ENCODE measurements at regions not wholly inside any gene's neighbourhood (a gene's known extent, or its start where the extent isn't known, plus 50 kb on each side); places are given as distances from the start of the nearest gene placed in this dataset.

DNA sequence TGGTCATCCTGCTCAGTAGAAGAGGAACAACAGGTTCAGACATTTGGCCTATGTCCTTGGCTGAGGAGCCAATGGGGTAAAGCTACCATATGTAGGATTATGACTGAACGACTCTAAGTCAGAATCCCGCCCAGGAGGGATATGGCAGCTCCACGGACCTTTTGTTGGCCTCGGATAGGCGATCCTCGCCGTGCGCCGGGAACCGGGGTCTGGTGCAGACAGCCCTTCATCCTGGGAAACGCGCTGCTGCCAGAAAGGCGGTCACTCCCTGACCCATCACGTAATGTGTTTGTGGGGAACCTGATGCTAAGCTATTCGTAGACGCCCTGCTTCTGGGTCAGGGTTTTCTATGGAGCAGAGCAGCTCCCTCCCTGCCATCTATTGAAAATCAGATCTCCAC is 178.9 kb upstream of the ALG10B start:
- TF ChIP-seq YY1 (IDR thresholded peaks at IDR 0.05; ENCODE audit: low read depth) (no peak), CEBPB (IDR thresholded peaks at IDR 0.05) (no peak), TCF12 (IDR thresholded peaks at IDR 0.05; ENCODE audit: low read depth) (no peak), CREB1 (IDR thresholded peaks at IDR 0.05; ENCODE audit: low read depth) (no peak), TEAD4 (IDR thresholded peaks at IDR 0.05) (no peak), TAF1 (IDR thresholded peaks at IDR 0.05; ENCODE audit: low read depth) (no peak), EP300 (IDR thresholded peaks at IDR 0.05; ENCODE audit: borderline replicate concordance) (no peak), EGR1 (IDR thresholded peaks at IDR 0.05) (no peak), RAD21 (IDR thresholded peaks at IDR 0.05; ENCODE audit: low read depth) (no peak)
- TF ChIP-seq, protein P1, sequence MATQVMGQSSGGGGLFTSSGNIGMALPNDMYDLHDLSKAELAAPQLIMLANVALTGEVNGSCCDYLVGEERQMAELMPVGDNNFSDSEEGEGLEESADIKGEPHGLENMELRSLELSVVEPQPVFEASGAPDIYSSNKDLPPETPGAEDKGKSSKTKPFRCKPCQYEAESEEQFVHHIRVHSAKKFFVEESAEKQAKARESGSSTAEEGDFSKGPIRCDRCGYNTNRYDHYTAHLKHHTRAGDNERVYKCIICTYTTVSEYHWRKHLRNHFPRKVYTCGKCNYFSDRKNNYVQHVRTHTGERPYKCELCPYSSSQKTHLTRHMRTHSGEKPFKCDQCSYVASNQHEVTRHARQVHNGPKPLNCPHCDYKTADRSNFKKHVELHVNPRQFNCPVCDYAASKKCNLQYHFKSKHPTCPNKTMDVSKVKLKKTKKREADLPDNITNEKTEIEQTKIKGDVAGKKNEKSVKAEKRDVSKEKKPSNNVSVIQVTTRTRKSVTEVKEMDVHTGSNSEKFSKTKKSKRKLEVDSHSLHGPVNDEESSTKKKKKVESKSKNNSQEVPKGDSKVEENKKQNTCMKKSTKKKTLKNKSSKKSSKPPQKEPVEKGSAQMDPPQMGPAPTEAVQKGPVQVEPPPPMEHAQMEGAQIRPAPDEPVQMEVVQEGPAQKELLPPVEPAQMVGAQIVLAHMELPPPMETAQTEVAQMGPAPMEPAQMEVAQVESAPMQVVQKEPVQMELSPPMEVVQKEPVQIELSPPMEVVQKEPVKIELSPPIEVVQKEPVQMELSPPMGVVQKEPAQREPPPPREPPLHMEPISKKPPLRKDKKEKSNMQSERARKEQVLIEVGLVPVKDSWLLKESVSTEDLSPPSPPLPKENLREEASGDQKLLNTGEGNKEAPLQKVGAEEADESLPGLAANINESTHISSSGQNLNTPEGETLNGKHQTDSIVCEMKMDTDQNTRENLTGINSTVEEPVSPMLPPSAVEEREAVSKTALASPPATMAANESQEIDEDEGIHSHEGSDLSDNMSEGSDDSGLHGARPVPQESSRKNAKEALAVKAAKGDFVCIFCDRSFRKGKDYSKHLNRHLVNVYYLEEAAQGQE (IDR thresholded peaks at IDR 0.05; ENCODE audit: low read depth), result no peak
- TF ChIP-seq, protein P2, sequence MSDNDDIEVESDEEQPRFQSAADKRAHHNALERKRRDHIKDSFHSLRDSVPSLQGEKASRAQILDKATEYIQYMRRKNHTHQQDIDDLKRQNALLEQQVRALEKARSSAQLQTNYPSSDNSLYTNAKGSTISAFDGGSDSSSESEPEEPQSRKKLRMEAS (IDR thresholded peaks at IDR 0.05), result no peak
- TF ChIP-seq, protein P3, sequence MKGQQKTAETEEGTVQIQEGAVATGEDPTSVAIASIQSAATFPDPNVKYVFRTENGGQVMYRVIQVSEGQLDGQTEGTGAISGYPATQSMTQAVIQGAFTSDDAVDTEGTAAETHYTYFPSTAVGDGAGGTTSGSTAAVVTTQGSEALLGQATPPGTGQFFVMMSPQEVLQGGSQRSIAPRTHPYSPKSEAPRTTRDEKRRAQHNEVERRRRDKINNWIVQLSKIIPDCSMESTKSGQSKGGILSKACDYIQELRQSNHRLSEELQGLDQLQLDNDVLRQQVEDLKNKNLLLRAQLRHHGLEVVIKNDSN (IDR thresholded peaks at IDR 0.05), result no peak

All from Ishikawa (cell line).